Activated T-cell treated with anti-CD3 and anti-CD28 coated beads, Interleukin-2, amount 50 U/mL, for 24 hours (primary cell): ENCODE measurements at regions not wholly inside any gene's neighbourhood (a gene's known extent, or its start where the extent isn't known, plus 50 kb on each side); places are given as distances from the start of the nearest gene placed in this dataset.
"Not testable (repeated sequence)": the region's sequence is repeated elsewhere in the genome, so short reads cannot be mapped to it uniquely, and the experiment has no call there.

ENCODE experiments used
- DNase-seq: peaks from one replicate; pipeline ENCODE4 v3.0.0-alpha.2; 2020
- H3K27ac Mint-ChIP-seq: 2 replicates; pipeline ENCODE4 v1.8.0; 2020; ENCODE audit warnings: mild to moderate bottlenecking, mixed read lengths
- H3K27me3 Mint-ChIP-seq: 2 replicates; pipeline ENCODE4 v1.8.0; 2020; ENCODE audit warnings: mixed read lengths
- H3K36me3 Mint-ChIP-seq: 2 replicates; pipeline ENCODE4 v1.8.0; 2020; ENCODE audit warnings: low read depth, mixed read lengths
- H3K4me1 Mint-ChIP-seq: 2 replicates; pipeline ENCODE4 v1.8.0; 2020; ENCODE audit warnings: low read depth, mixed read lengths
- H3K4me3 Mint-ChIP-seq: 2 replicates; pipeline ENCODE4 v1.8.0; 2020; ENCODE audit warnings: mild to moderate bottlenecking, moderate library complexity, mixed read lengths
- H3K9me3 Mint-ChIP-seq: 2 replicates; pipeline ENCODE4 v1.8.0; 2020; ENCODE audit warnings: mixed read lengths

DNA sequence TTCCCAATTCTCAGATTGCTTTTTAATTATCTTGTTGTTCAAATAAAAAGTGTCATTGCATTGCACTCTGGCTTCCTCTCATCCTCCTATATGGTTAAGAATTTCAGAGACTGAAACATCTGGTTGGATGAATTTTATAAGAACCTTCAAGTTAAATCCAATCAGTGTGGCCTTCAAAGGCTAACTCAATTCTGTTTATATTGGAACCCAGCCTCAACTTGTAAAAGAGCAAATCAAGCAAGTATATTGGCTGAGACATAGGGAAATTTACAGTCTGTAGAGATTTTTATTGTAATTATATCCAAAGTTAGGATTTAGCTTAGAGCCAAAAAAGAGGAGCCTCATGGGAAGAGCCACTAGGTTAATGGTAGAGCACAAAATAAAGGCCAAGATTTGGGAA, 159.9 kb upstream of the FER start:
- no peak for DNase-seq
- Mint-ChIP-seq H3K27ac (no peak overlapping the region), H3K36me3 (no peaks in the 10 kb centered on the region), H3K4me1 (no peaks in the 10 kb centered on the region), H3K9me3 (no peaks in the 10 kb centered on the region), H3K4me3 (no peak overlapping the region), H3K27me3 (peaks cover 15% of the 10 kb centered on the region)

- no peak for DNase-seq
- Mint-ChIP-seq H3K4me3 (no peak overlapping the region), H3K9me3 (peaks cover 4% of the 10 kb centered on the region), H3K27me3 (peaks cover 18% of the 10 kb centered on the region), H3K27ac (no peak overlapping the region), H3K36me3 (no peaks in the 10 kb centered on the region), H3K4me1 (no peaks in the 10 kb centered on the region)
Observed at GRCh38 chr5:108581026-108581425, 166.7 kb upstream of the FER start.

- DNase-seq = no peak
- Mint-ChIP-seq H3K9me3 (peaks cover 20% of the 10 kb centered on the region), H3K36me3 (no peaks in the 10 kb centered on the region), H3K27ac (no peak overlapping the region), H3K27me3 (peaks cover 13% of the 10 kb centered on the region), H3K4me1 (no peaks in the 10 kb centered on the region), H3K4me3 (no peak overlapping the region)
Observed at GRCh38 chr5:108579236-108579635, 168.5 kb upstream of the FER start.

DNA sequence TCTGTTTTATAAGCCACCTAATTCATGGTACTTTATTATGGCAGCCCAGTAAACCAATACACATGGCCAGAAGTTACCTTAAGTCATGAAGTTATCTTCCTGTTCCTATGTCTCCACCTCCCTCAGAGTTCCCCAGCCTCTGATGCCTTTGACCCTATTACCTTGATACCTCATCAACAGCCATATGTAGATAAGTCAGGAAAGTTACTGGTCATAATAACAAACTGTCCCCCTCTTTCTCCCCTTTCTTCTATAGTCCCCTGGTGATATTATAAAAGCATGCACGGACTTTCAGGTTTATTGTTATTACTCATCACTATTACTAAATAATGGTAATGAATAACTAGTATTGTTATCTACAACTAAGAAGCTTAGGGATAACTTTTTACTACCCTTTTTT, 168.9 kb upstream of the FER start:
- Mint-ChIP-seq H3K4me1 (no peaks in the 10 kb centered on the region), H3K36me3 (no peaks in the 10 kb centered on the region), H3K27me3 (peaks cover 13% of the 10 kb centered on the region), H3K4me3 (no peak overlapping the region), H3K9me3 (peaks cover 23% of the 10 kb centered on the region), H3K27ac (no peak overlapping the region)
- DNase-seq = no peak

DNA sequence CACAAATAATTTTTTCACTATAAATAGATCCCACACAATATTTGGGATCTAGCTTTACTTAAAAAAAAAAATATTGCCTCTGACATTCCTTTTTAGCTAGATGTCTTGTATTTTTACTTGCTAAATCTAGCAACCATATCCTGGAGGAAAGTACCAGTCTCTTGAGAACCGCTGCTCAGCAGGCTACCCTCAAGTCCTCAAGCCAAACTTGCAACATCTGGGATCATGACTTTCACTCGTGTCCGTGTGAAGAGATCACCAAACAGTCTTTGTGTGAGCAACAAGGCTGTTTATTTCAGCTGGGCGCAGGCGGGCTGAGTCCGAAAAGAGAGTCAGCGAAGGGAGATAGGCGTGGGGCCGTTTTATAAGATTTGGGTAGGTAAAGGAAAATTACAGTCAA, 180.3 kb upstream of the FER start:
- H3K9me3 Mint-ChIP-seq = no peaks in the 10 kb centered on the region
- no peaks in the 10 kb centered on the region for H3K36me3 Mint-ChIP-seq
- no peak overlapping the region for H3K27ac Mint-ChIP-seq
- H3K27me3 Mint-ChIP-seq = no peaks in the 10 kb centered on the region
- H3K4me1 Mint-ChIP-seq = no peaks in the 10 kb centered on the region
- no peak for DNase-seq
- H3K4me3 Mint-ChIP-seq = no peak overlapping the region

GRCh38 chr5:108564441-108564840, 182.5 kb upstream of the FBXL17 start:
- Mint-ChIP-seq H3K4me3 (no peak overlapping the region), H3K36me3 (no peaks in the 10 kb centered on the region), H3K4me1 (no peaks in the 10 kb centered on the region), H3K9me3 (no peaks in the 10 kb centered on the region), H3K27me3 (no peaks in the 10 kb centered on the region), H3K27ac (no peak overlapping the region)
- no peak for DNase-seq

GRCh38 chr5:108562205-108562454, 180.2 kb upstream of the FBXL17 start:
- Mint-ChIP-seq H3K9me3 (no peaks in the 10 kb centered on the region), H3K4me3 (no peak overlapping the region), H3K27me3 (no peaks in the 10 kb centered on the region), H3K4me1 (no peaks in the 10 kb centered on the region), H3K27ac (no peak overlapping the region), H3K36me3 (no peaks in the 10 kb centered on the region)
- no peak for DNase-seq

DNA sequence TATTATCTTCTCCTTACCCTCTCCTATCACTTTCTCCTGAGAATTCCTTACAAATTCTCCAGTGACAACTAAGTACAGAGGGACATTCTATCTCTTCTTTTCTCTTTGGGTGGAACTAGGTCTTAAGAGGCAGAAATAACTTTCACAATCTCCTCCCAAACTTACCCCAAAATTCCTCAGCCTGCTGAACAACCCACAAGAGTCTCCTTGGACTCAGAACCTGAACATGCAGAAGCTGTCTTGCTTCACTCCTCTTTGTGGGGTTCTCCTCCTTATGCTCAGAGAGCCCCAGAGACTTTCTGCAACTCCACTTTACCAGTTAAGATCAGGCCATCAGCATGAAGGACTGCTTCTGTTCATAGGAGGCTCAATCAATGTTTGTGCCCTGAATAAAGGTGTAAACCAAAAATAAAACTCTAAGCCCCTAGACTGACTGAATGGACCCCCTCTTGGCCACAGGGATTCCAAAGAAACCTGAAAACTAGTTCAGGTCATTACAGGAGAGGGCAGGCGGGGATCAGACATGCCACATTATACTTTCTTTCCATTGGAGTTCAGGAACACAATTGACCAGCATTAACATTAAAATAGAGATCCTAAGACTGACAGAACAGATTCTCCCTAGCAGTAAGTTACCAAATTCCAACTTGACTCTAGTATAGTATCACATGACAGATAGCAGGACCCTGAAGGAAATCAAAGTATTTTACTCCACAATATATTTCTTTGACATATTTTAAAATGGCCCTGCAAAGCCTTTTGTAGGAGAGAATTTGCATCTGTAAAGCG, 179.7 kb upstream of the FBXL17 start:
- DNase-seq = no peak
- Mint-ChIP-seq H3K27ac (no peak overlapping the region), H3K27me3 (no peaks in the 10 kb centered on the region), H3K4me1 (no peaks in the 10 kb centered on the region), H3K36me3 (no peaks in the 10 kb centered on the region), H3K9me3 (no peaks in the 10 kb centered on the region), H3K4me3 (no peak overlapping the region)

DNA sequence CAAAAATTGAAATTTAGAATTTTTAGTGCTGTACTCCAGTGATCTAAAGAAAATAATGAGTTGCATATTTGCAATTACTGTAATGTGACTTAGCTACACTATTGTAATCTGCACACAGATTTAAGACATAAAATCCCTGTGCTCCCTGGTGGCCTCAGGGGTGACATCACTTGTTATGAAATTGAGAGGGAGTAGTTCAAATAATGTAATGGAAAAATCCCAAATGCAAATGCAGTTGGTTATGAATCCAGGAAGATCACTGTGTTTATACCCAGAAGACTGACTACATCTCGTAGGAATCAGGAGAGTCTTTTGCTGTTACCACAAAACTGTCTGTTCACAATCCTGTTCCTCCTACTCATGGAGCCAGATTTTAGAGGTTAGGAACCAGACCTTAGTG, 178.7 kb upstream of the FBXL17 start:
- Mint-ChIP-seq H3K4me3 (no peak overlapping the region), H3K36me3 (no peaks in the 10 kb centered on the region), H3K27me3 (no peaks in the 10 kb centered on the region), H3K27ac (no peak overlapping the region), H3K9me3 (no peaks in the 10 kb centered on the region), H3K4me1 (no peaks in the 10 kb centered on the region)
- DNase-seq = no peak

DNA sequence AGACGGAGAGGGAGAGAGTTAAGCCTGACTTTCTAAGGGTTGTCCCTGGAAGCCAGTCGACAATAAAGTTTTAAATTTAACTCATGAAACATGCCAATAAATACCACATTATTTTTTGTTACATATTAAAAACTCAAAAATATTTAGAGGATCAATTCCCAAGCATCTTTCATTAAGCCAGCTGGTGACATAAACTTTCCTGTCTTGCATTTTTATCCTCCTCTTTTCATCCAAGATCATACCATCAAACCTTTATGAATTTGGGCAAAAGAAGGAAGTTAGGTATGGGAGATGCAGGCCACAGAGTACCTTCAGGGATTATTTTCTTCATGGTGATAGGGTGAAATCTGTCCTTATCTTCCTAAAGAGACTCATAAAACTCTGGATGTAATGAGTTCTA, 178.3 kb upstream of the FBXL17 start:
- H3K4me1 Mint-ChIP-seq = no peaks in the 10 kb centered on the region
- H3K9me3 Mint-ChIP-seq = no peaks in the 10 kb centered on the region
- H3K36me3 Mint-ChIP-seq = no peaks in the 10 kb centered on the region
- DNase-seq = no peak
- no peak overlapping the region for H3K27ac Mint-ChIP-seq
- H3K4me3 Mint-ChIP-seq = no peak overlapping the region
- H3K27me3 Mint-ChIP-seq = no peaks in the 10 kb centered on the region

GRCh38 chr5:108558840-108559239, 176.9 kb upstream of the FBXL17 start:
- H3K27me3 Mint-ChIP-seq = not testable (repeated sequence)

DNA sequence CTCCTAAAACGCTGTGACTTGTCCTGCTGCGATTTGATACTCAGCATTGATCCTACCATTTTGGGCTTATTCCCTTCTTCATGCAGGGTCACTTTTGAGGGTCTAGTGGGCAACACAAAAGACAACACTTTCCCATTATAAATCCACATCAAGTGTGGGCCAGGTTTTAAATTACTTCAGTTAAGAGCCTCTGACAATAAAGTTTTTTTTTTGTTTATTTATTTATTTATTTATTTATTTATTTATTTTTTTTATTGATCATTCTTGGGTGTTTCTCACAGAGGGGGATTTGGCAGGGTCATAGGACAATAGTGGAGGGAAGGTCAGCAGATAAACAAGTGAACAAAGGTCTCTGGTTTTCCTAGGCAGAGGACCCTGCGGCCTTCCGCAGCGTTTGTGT, 176.2 kb upstream of the FBXL17 start:
- DNase-seq, H3K36me3 Mint-ChIP-seq, H3K9me3 Mint-ChIP-seq, H3K4me3 Mint-ChIP-seq, H3K4me1 Mint-ChIP-seq, H3K27me3 Mint-ChIP-seq, H3K27ac Mint-ChIP-seq: not testable (repeated sequence)

More at GRCh38 chr5:108558840-108559239, 176.9 kb upstream of the FBXL17 start:
- not testable (repeated sequence) for H3K9me3 Mint-ChIP-seq, H3K4me1 Mint-ChIP-seq, H3K36me3 Mint-ChIP-seq, DNase-seq, H3K27ac Mint-ChIP-seq, H3K4me3 Mint-ChIP-seq

DNA sequence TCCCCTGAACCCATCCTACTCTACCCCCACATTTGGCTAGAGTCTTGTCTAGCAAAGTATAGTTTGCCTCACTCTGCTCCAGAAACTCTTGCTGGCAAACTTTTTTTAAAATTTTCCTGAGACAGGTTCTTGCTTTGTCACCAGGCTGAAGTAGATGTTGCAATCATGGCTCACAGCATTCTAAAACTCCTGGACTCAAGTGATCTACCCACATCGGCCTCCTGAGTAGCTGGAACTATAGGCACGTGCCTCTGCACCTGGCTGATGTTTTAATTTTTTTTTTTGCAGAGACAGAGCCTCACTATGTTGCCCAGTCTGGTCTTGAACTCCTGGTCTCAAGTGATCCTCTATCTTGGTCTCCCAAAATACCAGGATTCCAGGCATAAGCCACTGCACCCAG, 175.8 kb upstream of the FBXL17 start:
- Mint-ChIP-seq H3K36me3 (no peaks in the 10 kb centered on the region), H3K27ac (no peak overlapping the region), H3K27me3 (no peaks in the 10 kb centered on the region), H3K4me1 (no peaks in the 10 kb centered on the region), H3K9me3 (no peaks in the 10 kb centered on the region), H3K4me3 (no peak overlapping the region)
- no peak for DNase-seq

GRCh38 chr5:108556441-108557145, 174.7 kb upstream of the FBXL17 start:
- Mint-ChIP-seq H3K9me3 (no peaks in the 10 kb centered on the region), H3K4me1 (no peaks in the 10 kb centered on the region), H3K4me3 (no peak overlapping the region), H3K36me3 (no peaks in the 10 kb centered on the region), H3K27me3 (no peaks in the 10 kb centered on the region), H3K27ac (no peak overlapping the region)
- DNase-seq = no peak

DNA sequence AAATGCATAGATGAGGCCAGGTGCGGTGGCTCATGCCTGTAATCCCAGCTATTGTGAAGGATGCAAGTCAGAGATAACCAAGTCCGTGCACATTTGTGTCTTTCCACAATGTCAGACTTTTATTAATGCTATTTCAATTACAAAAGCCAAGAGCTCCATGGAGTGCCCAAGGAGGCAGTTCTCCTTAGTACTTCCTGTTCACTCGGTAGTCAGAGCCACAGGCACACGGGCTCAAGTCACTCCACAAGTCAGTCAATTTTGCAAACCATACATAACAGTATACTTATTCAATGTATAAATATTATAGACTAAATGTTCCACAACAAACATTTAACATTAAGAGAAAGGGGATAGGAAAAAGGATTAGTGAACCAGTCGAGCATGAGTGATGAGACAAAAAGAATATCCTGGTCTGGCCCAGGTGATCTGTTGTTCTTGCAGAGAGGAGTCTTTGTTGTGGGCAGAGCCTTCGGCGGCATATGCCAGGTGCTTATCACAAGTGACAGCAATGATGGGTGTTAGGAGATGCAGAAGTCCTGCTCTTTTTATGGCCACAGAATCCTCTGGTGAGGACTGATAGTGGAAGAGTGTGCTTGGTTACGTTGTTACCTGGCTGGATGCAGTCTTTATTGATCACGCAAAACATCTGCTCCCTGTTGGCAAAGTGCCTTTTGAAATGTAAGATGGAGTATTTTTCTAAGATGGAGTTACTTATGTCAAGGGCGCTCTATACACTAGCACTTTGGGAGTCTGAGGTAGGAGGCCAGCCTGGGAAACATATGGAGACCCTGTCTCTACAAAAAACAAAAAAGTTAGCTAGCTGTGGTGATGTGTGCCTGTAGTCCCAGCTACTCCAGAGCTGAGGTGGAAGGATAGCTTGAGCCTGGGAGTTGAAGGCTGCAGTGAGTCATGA, 167.0 kb upstream of the FBXL17 start:
- Mint-ChIP-seq H3K27me3 (peaks cover 16% of the 10 kb centered on the region), H3K4me1 (peaks cover 3% of the 10 kb centered on the region), H3K36me3 (no peaks in the 10 kb centered on the region), H3K4me3 (no peak overlapping the region), H3K27ac (no peak overlapping the region), H3K9me3 (no peaks in the 10 kb centered on the region)
- no peak for DNase-seq
